Hepatocyte (in vitro differentiated cells): ENCODE measurements at regions not wholly inside any gene's neighbourhood (a gene's known extent, or its start where the extent isn't known, plus 50 kb on each side); places are given as distances from the start of the nearest gene placed in this dataset.

Source experiments
- EZH2 ChIP-seq: fragments of 200-600 bp; sonication (generic); IDR thresholded peaks from 2 replicates; pipeline ENCODE4 v1.6.1; 2016; ENCODE audit warnings: antibody characterized with exemption, mild to moderate bottlenecking, borderline replicate concordance
- EZH2phosphoT487 ChIP-seq: fragments of 200-600 bp; sonication (generic); IDR thresholded peaks from one replicate; pipeline ENCODE4 v1.6.1; 2018; ENCODE audit warnings: antibody characterized with exemption, mild to moderate bottlenecking, low read depth, moderate library complexity; ENCODE audit not compliant: unreplicated experiment, severe bottlenecking
- TF ChIP-seq, protein P1 (sequence below): fragments of 200-600 bp; sonication (generic); IDR thresholded peaks from 2 replicates; pipeline ENCODE4 v1.5.1; 2016; ENCODE audit warnings: antibody characterized with exemption, mild to moderate bottlenecking; ENCODE audit not compliant: poor library complexity

DNA sequence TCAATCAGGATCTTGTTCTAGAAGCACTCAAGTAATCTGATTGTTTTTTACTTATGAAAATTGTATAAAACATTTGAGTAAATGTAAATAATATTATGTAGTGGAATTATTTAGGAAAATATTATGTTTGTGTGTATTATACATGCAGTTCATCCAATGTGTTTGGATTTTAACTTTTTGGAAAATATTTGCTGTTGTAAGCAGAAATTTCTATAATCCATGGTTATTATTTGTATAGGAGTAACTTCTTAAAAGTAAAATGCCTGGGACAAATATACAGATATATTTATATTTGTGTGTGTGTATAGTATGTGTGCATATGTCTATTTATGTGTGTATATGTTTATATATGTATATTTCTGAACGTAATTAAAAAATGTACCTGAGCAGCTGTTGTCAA is 1394.6 kb upstream of the AGA start:
- TF ChIP-seq, protein P1, sequence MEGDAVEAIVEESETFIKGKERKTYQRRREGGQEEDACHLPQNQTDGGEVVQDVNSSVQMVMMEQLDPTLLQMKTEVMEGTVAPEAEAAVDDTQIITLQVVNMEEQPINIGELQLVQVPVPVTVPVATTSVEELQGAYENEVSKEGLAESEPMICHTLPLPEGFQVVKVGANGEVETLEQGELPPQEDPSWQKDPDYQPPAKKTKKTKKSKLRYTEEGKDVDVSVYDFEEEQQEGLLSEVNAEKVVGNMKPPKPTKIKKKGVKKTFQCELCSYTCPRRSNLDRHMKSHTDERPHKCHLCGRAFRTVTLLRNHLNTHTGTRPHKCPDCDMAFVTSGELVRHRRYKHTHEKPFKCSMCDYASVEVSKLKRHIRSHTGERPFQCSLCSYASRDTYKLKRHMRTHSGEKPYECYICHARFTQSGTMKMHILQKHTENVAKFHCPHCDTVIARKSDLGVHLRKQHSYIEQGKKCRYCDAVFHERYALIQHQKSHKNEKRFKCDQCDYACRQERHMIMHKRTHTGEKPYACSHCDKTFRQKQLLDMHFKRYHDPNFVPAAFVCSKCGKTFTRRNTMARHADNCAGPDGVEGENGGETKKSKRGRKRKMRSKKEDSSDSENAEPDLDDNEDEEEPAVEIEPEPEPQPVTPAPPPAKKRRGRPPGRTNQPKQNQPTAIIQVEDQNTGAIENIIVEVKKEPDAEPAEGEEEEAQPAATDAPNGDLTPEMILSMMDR = no peak
- TF ChIP-seq EZH2phosphoT487 (no peak), EZH2 (no peak)
